ENCODE measurements at regions not wholly inside any gene's neighbourhood (a gene's known extent, or its start where the extent isn't known, plus 50 kb on each side); places are given as distances from the start of the nearest gene placed in this dataset.

DNA sequence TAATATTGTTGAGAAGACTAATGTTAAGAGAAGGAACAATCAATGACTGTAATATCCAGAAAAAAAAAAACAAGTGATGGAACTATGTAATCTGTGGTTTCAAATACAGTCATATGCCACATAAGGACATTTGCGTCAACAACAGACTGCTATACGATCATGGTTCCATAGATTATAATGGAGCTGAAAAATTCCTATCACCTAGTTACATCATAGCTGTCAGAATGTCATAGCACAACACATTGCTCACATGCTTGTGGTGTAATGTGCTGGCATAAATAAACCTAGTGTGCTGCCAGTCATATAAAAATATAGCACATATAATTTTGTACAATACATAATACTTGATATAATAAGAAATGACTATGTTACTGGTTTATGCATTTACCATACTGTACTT, 653.5 kb downstream of the TRHDE start:
- TF ChIP-seq POLR2AphosphoS5 (IDR thresholded peaks at IDR 0.05) (no peak), POLR2A (IDR thresholded peaks at IDR 0.05) (no peak), EP300 (IDR thresholded peaks at IDR 0.05) (no peak)
- TF ChIP-seq, protein P1, sequence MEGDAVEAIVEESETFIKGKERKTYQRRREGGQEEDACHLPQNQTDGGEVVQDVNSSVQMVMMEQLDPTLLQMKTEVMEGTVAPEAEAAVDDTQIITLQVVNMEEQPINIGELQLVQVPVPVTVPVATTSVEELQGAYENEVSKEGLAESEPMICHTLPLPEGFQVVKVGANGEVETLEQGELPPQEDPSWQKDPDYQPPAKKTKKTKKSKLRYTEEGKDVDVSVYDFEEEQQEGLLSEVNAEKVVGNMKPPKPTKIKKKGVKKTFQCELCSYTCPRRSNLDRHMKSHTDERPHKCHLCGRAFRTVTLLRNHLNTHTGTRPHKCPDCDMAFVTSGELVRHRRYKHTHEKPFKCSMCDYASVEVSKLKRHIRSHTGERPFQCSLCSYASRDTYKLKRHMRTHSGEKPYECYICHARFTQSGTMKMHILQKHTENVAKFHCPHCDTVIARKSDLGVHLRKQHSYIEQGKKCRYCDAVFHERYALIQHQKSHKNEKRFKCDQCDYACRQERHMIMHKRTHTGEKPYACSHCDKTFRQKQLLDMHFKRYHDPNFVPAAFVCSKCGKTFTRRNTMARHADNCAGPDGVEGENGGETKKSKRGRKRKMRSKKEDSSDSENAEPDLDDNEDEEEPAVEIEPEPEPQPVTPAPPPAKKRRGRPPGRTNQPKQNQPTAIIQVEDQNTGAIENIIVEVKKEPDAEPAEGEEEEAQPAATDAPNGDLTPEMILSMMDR (IDR thresholded peaks at IDR 0.05): no peak
